ENCODE measurements at regions not wholly inside any gene's neighbourhood (a gene's known extent, or its start where the extent isn't known, plus 50 kb on each side); places are given as distances from the start of the nearest gene placed in this dataset.

DNA sequence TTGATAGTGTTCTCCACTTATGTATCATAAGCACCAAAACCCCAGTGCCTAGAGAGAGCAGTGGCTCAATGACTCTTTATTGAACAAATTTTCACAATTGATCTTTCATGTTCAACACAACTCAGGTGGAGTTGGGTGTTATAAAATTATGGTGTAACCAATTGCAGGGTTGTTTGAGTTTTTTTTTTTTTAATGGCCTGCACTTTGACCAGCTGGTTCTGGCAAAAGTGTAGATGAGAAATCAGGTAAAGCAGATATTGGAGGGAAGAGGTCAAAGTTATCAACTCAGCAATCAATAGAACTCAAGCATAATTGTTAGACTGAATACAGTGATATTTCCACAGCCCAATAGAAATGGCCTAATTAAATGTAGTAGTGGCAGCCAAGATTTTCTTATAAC lies 1386.3 kb downstream of the SUCLG1 start:
- Histone ChIP-seq H3K9me3 (no peaks in the 10 kb centered on the region), H3K27me3 (no peaks in the 10 kb centered on the region), H3K27ac (no peak overlapping the region), H3K4me3 (no peak overlapping the region), H3K36me3 (replicated peaks in 1 of 2; ENCODE audit: insufficient read depth in 1 of 2, low read depth in 2 of 2) (no peaks in the 10 kb centered on the region), H3K4me1 (peaks cover 11% of the 10 kb centered on the region)
- ATAC-seq (no peak), DNase-seq (no peak)
- intact Hi-C loops (cut with DNase I), result no loop called here
- TF ChIP-seq, protein P1, sequence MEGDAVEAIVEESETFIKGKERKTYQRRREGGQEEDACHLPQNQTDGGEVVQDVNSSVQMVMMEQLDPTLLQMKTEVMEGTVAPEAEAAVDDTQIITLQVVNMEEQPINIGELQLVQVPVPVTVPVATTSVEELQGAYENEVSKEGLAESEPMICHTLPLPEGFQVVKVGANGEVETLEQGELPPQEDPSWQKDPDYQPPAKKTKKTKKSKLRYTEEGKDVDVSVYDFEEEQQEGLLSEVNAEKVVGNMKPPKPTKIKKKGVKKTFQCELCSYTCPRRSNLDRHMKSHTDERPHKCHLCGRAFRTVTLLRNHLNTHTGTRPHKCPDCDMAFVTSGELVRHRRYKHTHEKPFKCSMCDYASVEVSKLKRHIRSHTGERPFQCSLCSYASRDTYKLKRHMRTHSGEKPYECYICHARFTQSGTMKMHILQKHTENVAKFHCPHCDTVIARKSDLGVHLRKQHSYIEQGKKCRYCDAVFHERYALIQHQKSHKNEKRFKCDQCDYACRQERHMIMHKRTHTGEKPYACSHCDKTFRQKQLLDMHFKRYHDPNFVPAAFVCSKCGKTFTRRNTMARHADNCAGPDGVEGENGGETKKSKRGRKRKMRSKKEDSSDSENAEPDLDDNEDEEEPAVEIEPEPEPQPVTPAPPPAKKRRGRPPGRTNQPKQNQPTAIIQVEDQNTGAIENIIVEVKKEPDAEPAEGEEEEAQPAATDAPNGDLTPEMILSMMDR (IDR thresholded peaks at IDR 0.05), result no peak
- TF ChIP-seq POLR2A (IDR thresholded peaks at IDR 0.05), result no peak

DNA sequence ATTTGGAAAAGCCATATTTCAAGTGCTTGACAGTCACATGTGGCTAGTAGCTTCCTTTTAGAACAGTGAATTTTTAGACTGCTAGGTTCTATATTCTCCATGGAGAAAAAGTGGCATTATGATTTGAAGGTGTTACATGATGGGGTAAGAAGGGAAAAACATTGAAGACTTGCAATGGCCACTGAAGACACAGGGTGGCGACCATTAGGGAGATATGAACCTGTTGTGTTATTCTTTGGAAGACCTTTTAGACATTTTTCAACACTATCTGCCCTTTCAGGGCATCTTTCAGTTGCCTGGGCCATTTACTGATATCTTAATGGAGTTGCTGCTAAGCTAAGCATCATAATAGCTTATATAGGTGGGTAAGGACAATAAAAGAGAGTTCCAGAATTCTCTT lies 1387.2 kb downstream of the SUCLG1 start:
- WGBS, 2 donors, result 71 to 95% methylated on average over 1 of the region's 1 CpG
- intact Hi-C loops (cut with DNase I), result no loop called here
- H3K4me1 ChIP-seq, result peaks cover 14% of the 10 kb centered on the region
- H3K9me3 ChIP-seq, result no peaks in the 10 kb centered on the region
- TF ChIP-seq POLR2A (IDR thresholded peaks at IDR 0.05), result no peak
- TF ChIP-seq, protein P1 (IDR thresholded peaks at IDR 0.05), result no peak
- no peaks in the 10 kb centered on the region for H3K36me3 ChIP-seq (replicated peaks in 1 of 2; ENCODE audit: insufficient read depth in 1 of 2, low read depth in 2 of 2)
- no peaks in the 10 kb centered on the region for H3K27me3 ChIP-seq
- H3K4me3 ChIP-seq, result no peak overlapping the region
- ATAC-seq (no peak), DNase-seq (no peak)
- H3K27ac ChIP-seq, result no peak overlapping the region

DNA sequence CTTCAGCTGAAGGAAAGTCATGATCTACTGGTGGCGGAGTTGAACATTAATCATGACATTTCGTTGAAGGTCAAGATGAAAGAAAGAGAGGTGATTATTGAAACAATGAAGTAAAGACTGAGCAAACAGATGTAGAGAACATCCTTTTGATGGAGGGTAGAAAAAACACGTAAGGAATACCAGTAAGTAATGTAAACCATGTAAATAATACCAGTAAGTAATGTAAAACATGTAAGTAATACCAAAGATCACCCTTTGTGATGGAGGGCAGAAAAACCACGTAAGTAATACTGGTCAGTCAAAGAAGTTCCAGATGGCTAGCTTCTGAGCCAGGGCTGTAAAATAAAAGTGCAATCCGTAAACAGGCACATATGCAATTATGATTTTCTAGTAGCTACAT lies 1387.7 kb downstream of the SUCLG1 start:
- Histone ChIP-seq H3K27me3 (no peaks in the 10 kb centered on the region), H3K27ac (no peak overlapping the region), H3K4me3 (no peak overlapping the region), H3K9me3 (no peaks in the 10 kb centered on the region), H3K36me3 (replicated peaks in 1 of 2; ENCODE audit: insufficient read depth in 1 of 2, low read depth in 2 of 2) (no peaks in the 10 kb centered on the region), H3K4me1 (peaks cover 14% of the 10 kb centered on the region)
- intact Hi-C loops (cut with DNase I), result no loop called here
- no peak for TF ChIP-seq POLR2A (IDR thresholded peaks at IDR 0.05)
- TF ChIP-seq, protein P1 (IDR thresholded peaks at IDR 0.05), result no peak
- DNase-seq (no peak), ATAC-seq (no peak)
- WGBS, 2 donors, result 76 to 78% methylated on average over 5 of the region's 5 CpGs

DNA sequence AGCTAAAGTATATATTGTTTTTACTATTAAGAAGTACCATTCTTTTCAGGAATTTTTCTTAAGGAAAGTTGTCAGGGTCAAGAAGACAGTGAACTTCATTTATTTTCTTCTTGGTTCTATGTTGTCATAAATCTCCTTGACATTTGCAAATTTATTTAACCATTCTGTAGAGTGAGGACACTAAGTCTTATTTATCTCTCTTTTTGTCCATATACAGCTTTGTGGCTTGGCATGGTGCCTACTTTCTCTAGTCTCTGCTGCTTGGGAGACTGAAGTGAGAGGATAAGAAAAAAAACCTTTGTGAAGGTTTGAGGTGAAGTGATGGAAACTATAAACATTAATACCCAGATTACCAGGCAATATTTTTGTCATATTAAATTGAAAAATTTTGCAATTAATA lies 1389.4 kb downstream of the SUCLG1 start:
- intact Hi-C loops (cut with DNase I), result no loop called here
- H3K36me3 ChIP-seq (replicated peaks in 1 of 2; ENCODE audit: insufficient read depth in 1 of 2, low read depth in 2 of 2), result no peaks in the 10 kb centered on the region
- no peak for DNase-seq
- H3K4me3 ChIP-seq, result no peak overlapping the region
- ATAC-seq, result no peak
- H3K27ac ChIP-seq, result no peak overlapping the region
- H3K4me1 ChIP-seq, result peaks cover 14% of the 10 kb centered on the region
- no peaks in the 10 kb centered on the region for H3K27me3 ChIP-seq
- TF ChIP-seq, protein P1 (IDR thresholded peaks at IDR 0.05), result no peak
- TF ChIP-seq POLR2A (IDR thresholded peaks at IDR 0.05), result no peak
- H3K9me3 ChIP-seq, result no peaks in the 10 kb centered on the region

DNA sequence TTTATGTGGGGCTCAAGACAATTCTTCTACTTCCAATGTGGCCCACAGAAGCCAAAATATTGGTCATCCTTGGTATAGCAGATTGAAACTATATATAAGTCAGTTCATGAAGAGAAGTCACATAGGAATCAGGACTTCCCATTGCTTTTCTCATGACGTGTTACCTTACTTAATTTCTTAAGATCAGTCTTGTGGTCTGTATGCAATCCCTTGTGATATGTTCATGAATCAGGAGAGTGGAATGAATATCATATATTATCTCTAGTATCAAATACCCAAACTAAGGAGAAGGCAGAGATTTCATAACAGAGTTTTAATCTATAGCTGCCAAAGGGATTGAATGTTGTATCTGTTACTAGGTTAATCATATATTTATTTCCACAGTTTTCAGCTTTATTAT lies 1390.4 kb downstream of the SUCLG1 start:
- no peak overlapping the region for H3K4me3 ChIP-seq
- 92 to 97% methylated on average over 1 of the region's 1 CpG for WGBS, 2 donors
- H3K27ac ChIP-seq, result no peak overlapping the region
- intact Hi-C loops (cut with DNase I), result no loop called here
- no peaks in the 10 kb centered on the region for H3K9me3 ChIP-seq
- ATAC-seq (no peak), DNase-seq (no peak)
- TF ChIP-seq, protein P1 (IDR thresholded peaks at IDR 0.05), result no peak
- TF ChIP-seq POLR2A (IDR thresholded peaks at IDR 0.05), result no peak
- peaks cover 14% of the 10 kb centered on the region for H3K4me1 ChIP-seq
- H3K27me3 ChIP-seq, result no peaks in the 10 kb centered on the region
- H3K36me3 ChIP-seq (replicated peaks in 1 of 2; ENCODE audit: insufficient read depth in 1 of 2, low read depth in 2 of 2), result no peaks in the 10 kb centered on the region

Measured in body of pancreas (tissue), 4 donors.